ENCODE measurements at regions not wholly inside any gene's neighbourhood (a gene's known extent, or its start where the extent isn't known, plus 50 kb on each side); places are given as distances from the start of the nearest gene placed in this dataset.

- H3K36me3 Mint-ChIP-seq: no peaks in the 10 kb centered on the region
- no peaks in the 10 kb centered on the region for H3K27me3 Mint-ChIP-seq
- H3K4me3 Mint-ChIP-seq: no peak overlapping the region
- H3K4me1 Mint-ChIP-seq: no peaks in the 10 kb centered on the region
- H3K27ac Mint-ChIP-seq: no peak overlapping the region
- H3K9me3 Mint-ChIP-seq: peaks cover 3% of the 10 kb centered on the region
- ATAC-seq: no peak
These were observed 679.3 kb upstream of the CCDC179 start for GRCh38 chr11:23539556-23539955.

DNA sequence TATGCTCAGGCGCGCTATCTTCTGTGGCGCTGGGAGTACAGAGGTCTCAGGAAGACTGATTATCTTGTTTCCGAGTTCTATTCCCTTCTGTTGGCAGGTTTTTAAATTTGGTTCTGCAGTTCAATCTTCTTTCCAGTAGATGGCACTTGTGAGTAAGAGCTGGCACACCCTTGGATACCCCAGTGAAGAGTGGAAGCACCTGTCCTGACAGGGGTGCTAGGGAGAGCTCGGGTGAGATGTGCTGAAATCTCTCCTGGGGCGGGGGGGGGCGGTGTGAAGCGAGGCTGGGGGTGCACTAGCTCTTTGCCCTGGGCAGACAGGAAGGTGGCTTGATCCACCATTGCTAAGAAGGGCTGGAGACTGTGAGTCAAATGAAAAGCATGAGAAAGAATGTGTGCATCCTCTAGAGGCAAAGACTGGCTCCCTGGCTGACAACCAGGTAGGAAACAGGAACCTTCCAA is 679.9 kb upstream of the CCDC179 start:
- Mint-ChIP-seq H3K36me3 (no peaks in the 10 kb centered on the region), H3K4me3 (no peak overlapping the region), H3K27ac (no peak overlapping the region), H3K9me3 (no peaks in the 10 kb centered on the region), H3K4me1 (no peaks in the 10 kb centered on the region), H3K27me3 (no peaks in the 10 kb centered on the region)
- ATAC-seq: peak; percentile 27

- Mint-ChIP-seq H3K9me3 (no peaks in the 10 kb centered on the region), H3K4me3 (no peak overlapping the region), H3K27ac (no peak overlapping the region), H3K27me3 (no peaks in the 10 kb centered on the region), H3K4me1 (no peaks in the 10 kb centered on the region), H3K36me3 (no peaks in the 10 kb centered on the region)
- ATAC-seq: no peak
These were observed 681.9 kb upstream of the CCDC179 start for GRCh38 chr11:23542189-23542588.

GRCh38 chr11:23542816-23543215 is 682.5 kb upstream of the CCDC179 start:
- Mint-ChIP-seq H3K27ac (no peak overlapping the region), H3K36me3 (no peaks in the 10 kb centered on the region), H3K4me1 (no peaks in the 10 kb centered on the region), H3K9me3 (no peaks in the 10 kb centered on the region), H3K27me3 (no peaks in the 10 kb centered on the region), H3K4me3 (no peak overlapping the region)
- no peak for ATAC-seq

DNA sequence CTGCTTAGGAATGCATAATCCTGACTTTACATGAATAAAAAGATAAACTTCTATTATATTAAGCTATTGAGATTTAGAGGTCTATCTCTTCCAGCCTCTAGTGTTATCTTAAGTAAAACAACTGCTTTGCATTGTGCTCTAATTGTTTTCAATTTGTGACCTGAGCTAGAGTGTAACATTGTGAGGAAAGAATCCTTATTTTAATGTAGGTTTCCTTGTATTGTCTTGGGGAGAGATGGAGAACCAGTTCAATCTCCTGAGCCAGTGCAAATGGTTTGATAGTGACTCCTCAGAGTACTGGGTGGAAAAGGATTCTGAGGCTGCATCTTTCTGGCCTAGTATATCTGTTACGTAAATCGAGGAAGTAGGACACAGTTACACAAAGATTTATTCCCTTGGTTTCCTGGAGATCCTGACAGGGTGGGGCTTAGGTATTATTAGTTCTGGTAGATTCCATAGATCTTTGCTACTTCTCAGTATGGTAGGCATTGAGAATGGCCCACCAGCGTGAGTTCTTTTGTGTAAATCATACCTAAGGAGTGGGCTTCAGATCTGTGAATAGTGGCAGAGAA is 683.5 kb upstream of the CCDC179 start:
- Mint-ChIP-seq H3K27ac (no peak overlapping the region), H3K36me3 (no peaks in the 10 kb centered on the region), H3K27me3 (no peaks in the 10 kb centered on the region), H3K4me1 (no peaks in the 10 kb centered on the region), H3K4me3 (no peak overlapping the region), H3K9me3 (no peaks in the 10 kb centered on the region)
- no peak for ATAC-seq

DNA sequence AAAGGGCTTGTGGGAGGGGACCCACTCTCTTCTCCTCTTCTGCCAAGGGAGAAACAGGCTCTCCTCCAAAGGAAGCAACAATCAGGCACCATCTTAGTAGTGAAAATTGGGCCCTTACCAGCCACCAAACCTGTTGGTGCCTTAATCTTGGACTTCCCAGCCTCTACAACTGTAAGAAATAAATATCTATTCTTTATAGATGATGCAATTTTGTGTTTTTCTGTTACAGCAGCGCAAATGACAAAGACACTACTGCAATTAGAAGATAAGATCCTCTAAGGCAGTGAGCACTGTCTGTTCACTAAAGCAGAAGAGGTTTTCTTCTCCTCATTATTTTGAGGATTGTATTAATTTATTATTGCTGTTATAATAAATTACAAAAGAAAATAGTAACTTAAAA is 691.4 kb upstream of the CCDC179 start:
- no peaks in the 10 kb centered on the region for H3K4me1 Mint-ChIP-seq
- H3K36me3 Mint-ChIP-seq: no peaks in the 10 kb centered on the region
- no peaks in the 10 kb centered on the region for H3K9me3 Mint-ChIP-seq
- no peak overlapping the region for H3K27ac Mint-ChIP-seq
- no peak overlapping the region for H3K4me3 Mint-ChIP-seq
- no peaks in the 10 kb centered on the region for H3K27me3 Mint-ChIP-seq
- no peak for ATAC-seq

GRCh38 chr11:23554002-23554401 is 693.7 kb upstream of the CCDC179 start:
- no peak for ATAC-seq
- Mint-ChIP-seq H3K9me3 (no peaks in the 10 kb centered on the region), H3K4me1 (no peaks in the 10 kb centered on the region), H3K4me3 (no peak overlapping the region), H3K27me3 (no peaks in the 10 kb centered on the region), H3K27ac (no peak overlapping the region), H3K36me3 (no peaks in the 10 kb centered on the region)

GRCh38 chr11:23555085-23555484 is 694.8 kb upstream of the CCDC179 start:
- Mint-ChIP-seq H3K27me3 (no peaks in the 10 kb centered on the region), H3K4me1 (no peaks in the 10 kb centered on the region), H3K9me3 (no peaks in the 10 kb centered on the region), H3K27ac (no peak overlapping the region), H3K4me3 (no peak overlapping the region), H3K36me3 (no peaks in the 10 kb centered on the region)
- ATAC-seq: no peak

GRCh38 chr11:23556163-23556750 is 696.0 kb upstream of the CCDC179 start:
- H3K36me3 Mint-ChIP-seq: no peaks in the 10 kb centered on the region
- H3K9me3 Mint-ChIP-seq: no peaks in the 10 kb centered on the region
- H3K4me3 Mint-ChIP-seq: no peak overlapping the region
- no peak for ATAC-seq
- H3K27ac Mint-ChIP-seq: no peak overlapping the region
- H3K4me1 Mint-ChIP-seq: no peaks in the 10 kb centered on the region
- H3K27me3 Mint-ChIP-seq: no peaks in the 10 kb centered on the region

DNA sequence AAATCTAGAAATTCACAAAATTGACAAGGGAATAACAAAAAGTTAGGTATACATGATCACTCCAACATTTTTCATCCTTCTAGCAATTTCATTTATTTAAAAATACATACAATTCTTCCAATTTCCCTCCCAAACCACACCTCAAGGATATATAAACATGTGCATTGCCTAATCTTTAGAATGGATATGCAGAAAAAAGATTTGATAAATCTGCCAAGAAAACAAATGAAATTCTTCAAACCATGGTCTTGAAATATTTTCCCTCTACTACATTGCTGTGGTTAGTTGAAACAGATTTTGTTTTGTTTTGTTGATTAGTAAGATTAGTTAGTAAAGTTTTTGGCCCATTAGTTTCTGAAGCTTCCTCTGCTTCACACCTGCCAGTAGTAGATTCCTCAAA is 703.3 kb upstream of the CCDC179 start:
- no peak overlapping the region for H3K4me3 Mint-ChIP-seq
- no peaks in the 10 kb centered on the region for H3K36me3 Mint-ChIP-seq
- no peak overlapping the region for H3K27ac Mint-ChIP-seq
- no peaks in the 10 kb centered on the region for H3K9me3 Mint-ChIP-seq
- no peaks in the 10 kb centered on the region for H3K27me3 Mint-ChIP-seq
- H3K4me1 Mint-ChIP-seq: no peaks in the 10 kb centered on the region
- no peak for ATAC-seq

GRCh38 chr11:23564370-23564769 is 704.1 kb upstream of the CCDC179 start:
- Mint-ChIP-seq H3K9me3 (no peaks in the 10 kb centered on the region), H3K4me3 (no peak overlapping the region), H3K4me1 (no peaks in the 10 kb centered on the region), H3K36me3 (no peaks in the 10 kb centered on the region), H3K27ac (no peak overlapping the region), H3K27me3 (no peaks in the 10 kb centered on the region)
- no peak for ATAC-seq

- no peaks in the 10 kb centered on the region for H3K4me1 Mint-ChIP-seq
- no peak overlapping the region for H3K4me3 Mint-ChIP-seq
- peaks cover 3% of the 10 kb centered on the region for H3K9me3 Mint-ChIP-seq
- H3K36me3 Mint-ChIP-seq: no peaks in the 10 kb centered on the region
- no peaks in the 10 kb centered on the region for H3K27me3 Mint-ChIP-seq
- no peak for ATAC-seq
- H3K27ac Mint-ChIP-seq: no peak overlapping the region
These were observed 708.9 kb upstream of the CCDC179 start for GRCh38 chr11:23569134-23569533.

- Mint-ChIP-seq H3K27me3 (no peaks in the 10 kb centered on the region), H3K36me3 (no peaks in the 10 kb centered on the region), H3K27ac (no peak overlapping the region), H3K4me3 (no peak overlapping the region), H3K9me3 (peaks cover 3% of the 10 kb centered on the region), H3K4me1 (no peaks in the 10 kb centered on the region)
- ATAC-seq: no peak
These were observed 709.3 kb upstream of the CCDC179 start for GRCh38 chr11:23569547-23569946.

DNA sequence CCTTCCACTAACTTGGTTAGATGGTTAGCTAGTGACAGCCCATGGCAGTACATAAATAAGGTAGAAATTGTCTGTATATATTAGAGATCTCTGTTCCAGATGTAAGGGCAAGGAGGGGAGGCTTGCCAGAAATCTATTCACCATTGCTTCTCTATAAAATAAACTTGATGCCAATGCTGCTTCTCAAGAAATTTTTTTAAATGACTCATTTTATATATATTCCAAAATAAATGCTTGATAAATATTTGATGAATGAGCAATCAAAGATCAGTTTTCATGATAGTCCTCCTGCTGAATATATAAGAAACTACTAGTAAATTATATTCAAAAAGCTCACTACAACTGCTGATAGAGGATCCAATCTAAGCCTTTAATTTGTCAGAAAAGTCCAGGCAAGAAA is 710.6 kb upstream of the CCDC179 start:
- ATAC-seq: no peak
- H3K9me3 Mint-ChIP-seq: peaks cover 3% of the 10 kb centered on the region
- no peaks in the 10 kb centered on the region for H3K27me3 Mint-ChIP-seq
- H3K36me3 Mint-ChIP-seq: no peaks in the 10 kb centered on the region
- no peak overlapping the region for H3K4me3 Mint-ChIP-seq
- no peak overlapping the region for H3K27ac Mint-ChIP-seq
- H3K4me1 Mint-ChIP-seq: no peaks in the 10 kb centered on the region

DNA sequence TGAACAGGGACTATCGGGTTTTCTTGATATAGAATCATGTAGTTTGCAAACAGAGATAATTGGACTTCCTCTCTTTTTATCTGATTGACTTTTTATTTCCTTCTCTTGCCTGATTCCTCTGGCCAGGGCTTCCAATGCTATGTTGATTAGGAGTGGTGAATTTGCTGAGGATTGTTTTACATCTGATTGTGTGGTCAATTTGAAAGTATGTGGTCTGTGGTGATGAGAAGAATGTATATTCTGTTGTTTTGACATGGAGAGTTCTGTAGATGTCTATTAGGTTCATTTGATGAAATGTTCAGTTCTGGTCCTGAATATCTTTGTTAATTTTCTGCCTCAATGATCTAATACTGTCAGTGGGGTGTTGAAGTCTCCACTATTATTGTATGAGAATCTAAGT is 713.2 kb upstream of the CCDC179 start:
- no peak overlapping the region for H3K27ac Mint-ChIP-seq
- no peaks in the 10 kb centered on the region for H3K27me3 Mint-ChIP-seq
- H3K36me3 Mint-ChIP-seq: no peaks in the 10 kb centered on the region
- H3K9me3 Mint-ChIP-seq: peaks cover 3% of the 10 kb centered on the region
- ATAC-seq: no peak
- H3K4me1 Mint-ChIP-seq: no peaks in the 10 kb centered on the region
- H3K4me3 Mint-ChIP-seq: no peak overlapping the region

DNA sequence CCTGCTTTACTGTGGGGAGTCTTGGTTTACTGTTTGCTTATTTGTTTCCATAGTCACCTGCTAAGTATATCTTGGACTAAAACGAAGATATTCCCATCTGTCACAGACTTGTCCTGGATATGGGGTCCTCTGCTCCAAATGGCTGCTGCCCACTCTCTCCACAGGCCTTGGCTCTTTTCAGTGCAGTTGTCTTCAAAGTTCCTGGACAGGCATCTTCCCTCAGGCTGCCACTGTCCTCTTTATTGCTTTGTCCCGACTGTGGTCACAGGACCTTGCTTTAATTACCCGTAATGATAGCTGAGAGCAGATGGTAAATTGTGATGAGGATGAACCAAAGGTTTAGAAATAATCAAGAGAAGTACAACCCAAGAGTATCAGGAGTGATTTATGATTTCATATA is 713.9 kb upstream of the CCDC179 start:
- Mint-ChIP-seq H3K4me3 (no peak overlapping the region), H3K4me1 (no peaks in the 10 kb centered on the region), H3K27ac (no peak overlapping the region), H3K27me3 (no peaks in the 10 kb centered on the region), H3K36me3 (no peaks in the 10 kb centered on the region), H3K9me3 (peaks cover 3% of the 10 kb centered on the region)
- ATAC-seq: no peak
